ENCODE measurements at regions not wholly inside any gene's neighbourhood (a gene's known extent, or its start where the extent isn't known, plus 50 kb on each side); places are given as distances from the start of the nearest gene placed in this dataset.

DNA sequence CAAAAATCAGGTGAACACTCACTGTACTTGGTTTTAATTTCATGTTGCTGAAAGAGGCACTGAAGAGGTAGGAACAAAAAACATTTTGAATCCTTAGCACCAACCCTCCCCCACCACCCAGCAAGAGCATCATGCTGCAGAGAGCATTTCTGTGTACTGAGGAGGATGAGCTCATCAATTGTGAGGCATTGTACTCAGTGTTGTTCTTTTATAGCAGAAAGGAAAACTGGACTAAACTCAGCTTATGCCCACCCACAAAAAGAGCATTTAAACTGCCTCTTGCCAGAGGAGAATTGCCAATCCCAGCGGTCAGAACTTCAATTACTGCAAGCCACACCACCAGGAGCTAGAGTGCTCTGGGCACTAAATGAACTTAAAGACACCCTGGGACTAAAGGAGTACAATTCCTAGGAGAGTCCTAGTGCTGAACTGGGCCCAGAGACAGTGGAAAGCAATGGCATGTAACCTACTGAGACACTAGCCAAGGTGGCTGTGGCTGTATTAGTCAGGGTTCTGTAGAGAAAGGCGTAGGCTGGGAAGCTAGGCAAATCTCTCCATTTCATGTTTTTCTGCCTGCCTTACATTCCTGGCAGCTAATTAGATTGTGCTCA, 280.7 kb upstream of the KLHL4 start:
- dilution Hi-C loops (cut with HindIII; ENCODE audit: low sequenced_read_pairs, unreplicated experiment) = no loop called here
- no TSS peak for BruUV-seq (replicated peaks)

More for the DNA sequence above, 280.7 kb upstream of the KLHL4 start:
- Histone ChIP-seq H4K20me1 (ENCODE audit: insufficient read depth, low read length) (no peaks in the 10 kb centered on the region), H4K8ac (ENCODE audit: low read depth in 2 of 2, low read length in 2 of 2) (no peak overlapping the region), H3K4ac (ENCODE audit: low read depth, low read length) (no peak overlapping the region), H3K14ac (replicated peaks; ENCODE audit: low read depth, low read length) (no peak overlapping the region), H3K23ac (ENCODE audit: low read depth, low read length) (no peak overlapping the region), H3K36me3 (ENCODE audit: control insufficient read depth, insufficient read depth, low read length) (no peaks in the 10 kb centered on the region), H3K9ac (ENCODE audit: low read depth, low read length) (no peak overlapping the region), H3K79me1 (ENCODE audit: low read depth in 1 of 2, low read length in 2 of 2) (no peaks in the 10 kb centered on the region), H3K4me1 (ENCODE audit: control insufficient read depth, insufficient read depth, low read length) (no peaks in the 10 kb centered on the region), H2AFZ (replicated peaks; ENCODE audit: low read length, poor library complexity) (no peak overlapping the region), H3K4me3 (ENCODE audit: insufficient read depth, low read depth, low read length) (no peak overlapping the region), H3K27ac (ENCODE audit: insufficient read depth, low read length) (no peak overlapping the region), H3K9me1 (ENCODE audit: insufficient read depth, low read length) (no peaks in the 10 kb centered on the region), H4K5ac (ENCODE audit: low read depth, low read length) (no peak overlapping the region), H3K56ac (ENCODE audit: extremely low read depth, insufficient read depth, low read length) (no peak overlapping the region), H3K18ac (ENCODE audit: low read depth, low read length) (no peak overlapping the region), H2AK5ac (ENCODE audit: low read depth, low read length) (no peak overlapping the region), H2BK15ac (ENCODE audit: low read depth, low read length) (no peak overlapping the region), H2BK20ac (ENCODE audit: low read depth, low read length) (no peak overlapping the region), H4K91ac (ENCODE audit: insufficient read depth, low read depth, low read length) (no peak overlapping the region), H3K27me3 (ENCODE audit: control insufficient read depth, insufficient read depth, low read length) (no peaks in the 10 kb centered on the region; the same call in 1 of the 2 replicates), H2BK120ac (ENCODE audit: low read depth, low read length) (no peak overlapping the region), H3K9me3 (ENCODE audit: control insufficient read depth, insufficient read depth, low read length) (no peaks in the 10 kb centered on the region), H3K4me2 (ENCODE audit: low read depth, low read length) (no peak overlapping the region), H2AK9ac (replicated peaks; ENCODE audit: low read depth, low read length, poor library complexity) (no peak overlapping the region), H2BK5ac (ENCODE audit: low read depth, low read length, poor library complexity, severe bottlenecking) (no peak overlapping the region)
- WGBS, 2 experiments (ENCODE audit: extremely low coverage in 2 of 2, insufficient read length in 1 of 2) = no CpG with 5 or more reads among the region's 2 CpGs
- TF ChIP-seq NFE2L2 (IDR thresholded peaks at IDR 0.05; ENCODE audit: low read depth, low read length) (no peak), SMC3 (IDR thresholded peaks at IDR 0.05; ENCODE audit: low read depth, low read length) (no peak), MAFK (IDR thresholded peaks at IDR 0.05; ENCODE audit: low read depth, low read length) (no peak), RCOR1 (IDR thresholded peaks at IDR 0.05; ENCODE audit: insufficient replicate concordance, low read length) (no peak), MAZ (IDR thresholded peaks at IDR 0.05; ENCODE audit: borderline replicate concordance, low read depth, low read length) (no peak), CTCF (conservative IDR thresholded peaks at IDR 0.05; ENCODE audit: low read depth, low read length) (no peak), ELK1 (IDR thresholded peaks at IDR 0.05; ENCODE audit: borderline replicate concordance, low read depth, low read length) (no peak), RFX5 (IDR thresholded peaks at IDR 0.05; ENCODE audit: low read depth, low read length) (no peak), CEBPB (IDR thresholded peaks at IDR 0.05; ENCODE audit: low read depth, low read length) (no peak), CHD1 (IDR thresholded peaks at IDR 0.05; ENCODE audit: low read depth, low read length) (no peak), POLR2A (IDR thresholded peaks at IDR 0.05; ENCODE audit: low read depth, low read length) (no peak), BHLHE40 (IDR thresholded peaks at IDR 0.05; ENCODE audit: low read depth, low read length) (no peak), FOS (IDR thresholded peaks at IDR 0.05; ENCODE audit: low read depth, low read length) (no peak), RAD21 (IDR thresholded peaks at IDR 0.05; ENCODE audit: low read length) (no peak)
- TF ChIP-seq, protein P1, sequence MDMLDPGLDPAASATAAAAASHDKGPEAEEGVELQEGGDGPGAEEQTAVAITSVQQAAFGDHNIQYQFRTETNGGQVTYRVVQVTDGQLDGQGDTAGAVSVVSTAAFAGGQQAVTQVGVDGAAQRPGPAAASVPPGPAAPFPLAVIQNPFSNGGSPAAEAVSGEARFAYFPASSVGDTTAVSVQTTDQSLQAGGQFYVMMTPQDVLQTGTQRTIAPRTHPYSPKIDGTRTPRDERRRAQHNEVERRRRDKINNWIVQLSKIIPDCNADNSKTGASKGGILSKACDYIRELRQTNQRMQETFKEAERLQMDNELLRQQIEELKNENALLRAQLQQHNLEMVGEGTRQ (IDR thresholded peaks at IDR 0.05; ENCODE audit: low read depth, low read length) = no peak
- no peak for ATAC-seq (ENCODE audit: low read depth)
- in situ Hi-C loops (cut with MboI; ENCODE audit: low sequenced_read_pairs) = no loop called here
- ChIA-PET CTCF (no interaction called here), POLR2A (ENCODE audit: unreplicated experiment) (no interaction called here)
- DNase-seq = no peak
- intact Hi-C loops (cut with micrococcal nuclease) = no loop called here

Measured in IMR-90 (cell line).